ENCODE measurements at regions not wholly inside any gene's neighbourhood (a gene's known extent, or its start where the extent isn't known, plus 50 kb on each side); places are given as distances from the start of the nearest gene placed in this dataset.

DNA sequence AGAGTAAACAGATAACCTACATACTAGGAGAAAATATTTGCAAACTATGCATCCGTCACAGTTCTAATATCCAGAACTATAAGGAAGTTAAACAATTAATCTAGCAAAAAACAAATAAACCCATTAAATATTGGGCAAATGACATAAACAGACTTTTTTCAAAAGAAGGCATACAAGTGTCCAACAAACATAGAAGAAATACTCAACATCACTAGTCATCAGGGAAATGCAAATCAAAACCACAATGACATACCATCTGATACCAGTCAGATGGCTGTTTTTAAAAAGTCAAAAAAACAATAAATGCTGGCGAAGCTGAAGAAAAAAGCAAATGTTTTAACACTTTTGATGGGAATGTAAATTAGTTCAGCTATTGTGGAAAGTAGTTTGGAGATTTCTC lies 1117.7 kb upstream of the MAP3K7 start:
- dilution Hi-C loops (cut with MboI; ENCODE audit: extremely low pct_ligation_motif_present, low sequenced_read_pairs) = no loop called here
- no peak for DNase-seq (ENCODE audit: low read depth, low spot score)

DNA sequence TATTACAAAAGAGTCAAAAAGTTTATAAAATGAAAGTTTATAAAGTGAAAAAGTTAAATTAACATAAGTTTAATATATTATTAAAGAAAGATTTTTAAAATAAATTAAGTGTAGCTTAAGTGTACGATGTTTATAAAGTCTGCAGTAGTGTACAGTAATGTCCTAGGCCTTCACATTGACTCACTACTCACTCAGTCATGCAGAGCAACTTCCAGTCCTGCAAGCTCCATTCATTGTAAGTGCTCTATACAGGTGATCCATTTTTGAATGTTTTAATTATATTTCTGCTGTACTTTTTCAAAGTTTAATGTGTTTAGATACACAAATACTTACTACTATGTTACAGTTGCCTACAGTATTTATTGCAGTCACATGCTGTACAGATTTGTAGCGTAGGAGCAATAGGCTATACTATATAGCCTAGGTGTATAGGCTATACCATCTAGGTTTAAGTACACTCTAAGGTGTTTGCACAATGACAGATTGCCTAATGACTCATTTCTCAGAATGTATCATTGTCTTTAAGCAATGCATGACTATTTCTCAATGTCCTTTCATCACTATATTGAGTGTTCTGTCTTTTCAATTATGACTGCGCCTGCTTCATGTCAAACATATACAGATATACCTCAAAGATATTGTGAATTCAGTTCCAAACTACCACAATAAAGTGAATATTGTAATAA lies 1110.3 kb upstream of the MAP3K7 start:
- H3K36me3 ChIP-seq (ENCODE audit: control insufficient read depth in 2 of 2, extremely low read depth in 1 of 2, insufficient read depth in 2 of 2, low read length in 2 of 2) = no peaks in the 10 kb centered on the region
- H2AFZ ChIP-seq (ENCODE audit: control insufficient read depth, low read length) = no peak overlapping the region
- DNase-seq (ENCODE audit: low read depth, low spot score) (peak; percentile 26), FAIRE-seq (peak; percentile 74)
- peaks cover 19% of the 10 kb centered on the region for H3K4me1 ChIP-seq (ENCODE audit: control insufficient read depth, extremely low read depth, insufficient read depth, low read length)
- dilution Hi-C loops (cut with MboI; ENCODE audit: extremely low pct_ligation_motif_present, low sequenced_read_pairs) = no loop called here
- no peaks in the 10 kb centered on the region for H3K9me1 ChIP-seq (ENCODE audit: control insufficient read depth, extremely low read depth, insufficient read depth, low read length)
- H3K27ac ChIP-seq (ENCODE audit: control insufficient read depth, insufficient read depth, low read length) = no peak overlapping the region
- H3K9ac ChIP-seq (ENCODE audit: control insufficient read depth, extremely low read depth, insufficient read depth, low read length) = no peak overlapping the region
- H3K4me2 ChIP-seq (ENCODE audit: control insufficient read depth, extremely low read depth, insufficient read depth, low read depth, low read length) = no peak overlapping the region
- no peaks in the 10 kb centered on the region for H4K20me1 ChIP-seq (ENCODE audit: control insufficient read depth, extremely low read depth, insufficient read depth, low read length)
- no peaks in the 10 kb centered on the region for H3K79me2 ChIP-seq (ENCODE audit: control insufficient read depth, insufficient read depth, low read length)
- H3K9me3 ChIP-seq (ENCODE audit: control insufficient read depth, low read depth, low read length) = no peaks in the 10 kb centered on the region
- no peaks in the 10 kb centered on the region for H3K27me3 ChIP-seq (ENCODE audit: control insufficient read depth, extremely low read depth, insufficient read depth, low read length)
- H3K4me3 ChIP-seq (ENCODE audit: control insufficient read depth in 2 of 3, extremely low read depth in 1 of 3, insufficient read depth in 2 of 3, low read depth in 1 of 3, low read length in 3 of 3) = no peak overlapping the region
- TF ChIP-seq, protein P1, sequence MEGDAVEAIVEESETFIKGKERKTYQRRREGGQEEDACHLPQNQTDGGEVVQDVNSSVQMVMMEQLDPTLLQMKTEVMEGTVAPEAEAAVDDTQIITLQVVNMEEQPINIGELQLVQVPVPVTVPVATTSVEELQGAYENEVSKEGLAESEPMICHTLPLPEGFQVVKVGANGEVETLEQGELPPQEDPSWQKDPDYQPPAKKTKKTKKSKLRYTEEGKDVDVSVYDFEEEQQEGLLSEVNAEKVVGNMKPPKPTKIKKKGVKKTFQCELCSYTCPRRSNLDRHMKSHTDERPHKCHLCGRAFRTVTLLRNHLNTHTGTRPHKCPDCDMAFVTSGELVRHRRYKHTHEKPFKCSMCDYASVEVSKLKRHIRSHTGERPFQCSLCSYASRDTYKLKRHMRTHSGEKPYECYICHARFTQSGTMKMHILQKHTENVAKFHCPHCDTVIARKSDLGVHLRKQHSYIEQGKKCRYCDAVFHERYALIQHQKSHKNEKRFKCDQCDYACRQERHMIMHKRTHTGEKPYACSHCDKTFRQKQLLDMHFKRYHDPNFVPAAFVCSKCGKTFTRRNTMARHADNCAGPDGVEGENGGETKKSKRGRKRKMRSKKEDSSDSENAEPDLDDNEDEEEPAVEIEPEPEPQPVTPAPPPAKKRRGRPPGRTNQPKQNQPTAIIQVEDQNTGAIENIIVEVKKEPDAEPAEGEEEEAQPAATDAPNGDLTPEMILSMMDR (optimal IDR thresholded peaks at IDR 0.05 in 1 of 3, IDR thresholded peaks at IDR 0.05 in 1 of 3, conservative IDR thresholded peaks at IDR 0.05 in 1 of 3; ENCODE audit: extremely low read depth in 1 of 3, insufficient read depth in 2 of 3, low read length in 3 of 3) = no peak
- no peak for TF ChIP-seq EZH2 (IDR thresholded peaks at IDR 0.05; ENCODE audit: low read length)

More for the DNA sequence above, 1117.7 kb upstream of the MAP3K7 start:
- Histone ChIP-seq H3K4me1 (ENCODE audit: control insufficient read depth, extremely low read depth, insufficient read depth, low read length) (peaks cover 19% of the 10 kb centered on the region), H3K9me1 (ENCODE audit: control insufficient read depth, extremely low read depth, insufficient read depth, low read length) (no peaks in the 10 kb centered on the region), H3K79me2 (ENCODE audit: control insufficient read depth, insufficient read depth, low read length) (no peaks in the 10 kb centered on the region), H3K4me2 (ENCODE audit: control insufficient read depth, extremely low read depth, insufficient read depth, low read depth, low read length) (peak overlapping the region; percentile 14), H3K36me3 (ENCODE audit: control insufficient read depth in 2 of 2, extremely low read depth in 1 of 2, insufficient read depth in 2 of 2, low read length in 2 of 2) (no peaks in the 10 kb centered on the region), H3K9me3 (ENCODE audit: control insufficient read depth, low read depth, low read length) (no peaks in the 10 kb centered on the region), H3K27ac (ENCODE audit: control insufficient read depth, insufficient read depth, low read length) (no peak overlapping the region), H3K27me3 (ENCODE audit: control insufficient read depth, extremely low read depth, insufficient read depth, low read length) (no peaks in the 10 kb centered on the region), H2AFZ (ENCODE audit: control insufficient read depth, low read length) (no peak overlapping the region), H3K9ac (ENCODE audit: control insufficient read depth, extremely low read depth, insufficient read depth, low read length) (no peak overlapping the region), H4K20me1 (ENCODE audit: control insufficient read depth, extremely low read depth, insufficient read depth, low read length) (no peaks in the 10 kb centered on the region), H3K4me3 (ENCODE audit: control insufficient read depth in 2 of 3, extremely low read depth in 1 of 3, insufficient read depth in 2 of 3, low read depth in 1 of 3, low read length in 3 of 3) (no peak overlapping the region)
- TF ChIP-seq EZH2 (IDR thresholded peaks at IDR 0.05; ENCODE audit: low read length) = no peak
- TF ChIP-seq, protein P1 (optimal IDR thresholded peaks at IDR 0.05 in 1 of 3, IDR thresholded peaks at IDR 0.05 in 1 of 3, conservative IDR thresholded peaks at IDR 0.05 in 1 of 3; ENCODE audit: extremely low read depth in 1 of 3, insufficient read depth in 2 of 3, low read length in 3 of 3) = no peak
- FAIRE-seq = peak; percentile 84

Data from keratinocyte (primary cell).